ENCODE measurements at regions not wholly inside any gene's neighbourhood (a gene's known extent, or its start where the extent isn't known, plus 50 kb on each side); places are given as distances from the start of the nearest gene placed in this dataset.

DNA sequence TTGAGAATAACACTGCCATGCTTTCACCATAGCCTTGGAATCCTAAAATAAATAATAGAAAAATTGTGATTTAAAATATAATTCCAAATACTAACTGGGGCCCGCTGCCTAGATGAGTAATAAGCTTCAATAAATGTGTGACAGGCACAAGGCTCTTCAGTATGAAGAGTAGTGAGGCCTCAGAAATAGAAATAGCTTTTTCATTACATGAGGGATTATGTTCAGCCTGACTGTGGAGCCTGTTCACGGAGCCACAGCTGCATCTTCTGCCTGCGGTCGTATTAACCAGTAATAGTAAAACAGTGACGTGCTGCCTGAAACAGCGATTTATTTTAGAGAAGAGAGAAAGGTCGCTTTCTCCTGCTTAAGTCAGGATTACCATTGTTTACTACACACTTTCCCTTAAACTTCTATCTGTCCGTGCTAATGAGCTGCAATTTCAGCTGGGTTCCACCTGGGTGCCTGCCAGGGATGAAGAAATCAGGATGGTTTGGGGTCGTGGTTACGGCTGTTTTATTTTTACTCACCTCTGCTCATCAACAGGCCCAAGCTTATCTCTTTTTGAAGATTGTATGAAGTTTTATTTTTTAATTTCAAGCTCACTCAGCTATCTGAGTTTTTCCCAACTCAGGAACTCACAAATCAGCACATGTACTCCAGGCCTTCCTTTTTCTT, 284.9 kb upstream of the WWC1 start:
- Mint-ChIP-seq H3K27me3 (no peaks in the 10 kb centered on the region), H3K36me3 (no peaks in the 10 kb centered on the region), H3K9me3 (no peaks in the 10 kb centered on the region), H3K4me3 (no peak overlapping the region), H3K27ac (no peak overlapping the region), H3K4me1 (no peaks in the 10 kb centered on the region)
- POLR2A ChIA-PET: no interaction called here
- no peak for ATAC-seq (ENCODE audit: low read depth)
- no peak for DNase-seq

- DNase-seq (no peak), ATAC-seq (ENCODE audit: low read depth) (no peak)
- H3K27me3 Mint-ChIP-seq: no peaks in the 10 kb centered on the region
- no peaks in the 10 kb centered on the region for H3K9me3 Mint-ChIP-seq
- no peaks in the 10 kb centered on the region for H3K36me3 Mint-ChIP-seq
- no peak overlapping the region for H3K27ac Mint-ChIP-seq
- POLR2A ChIA-PET: no interaction called here
- no peaks in the 10 kb centered on the region for H3K4me1 Mint-ChIP-seq
- H3K4me3 Mint-ChIP-seq: no peak overlapping the region
Observed at GRCh38 chr5:168007286-168007685, 284.2 kb upstream of the WWC1 start.

DNA sequence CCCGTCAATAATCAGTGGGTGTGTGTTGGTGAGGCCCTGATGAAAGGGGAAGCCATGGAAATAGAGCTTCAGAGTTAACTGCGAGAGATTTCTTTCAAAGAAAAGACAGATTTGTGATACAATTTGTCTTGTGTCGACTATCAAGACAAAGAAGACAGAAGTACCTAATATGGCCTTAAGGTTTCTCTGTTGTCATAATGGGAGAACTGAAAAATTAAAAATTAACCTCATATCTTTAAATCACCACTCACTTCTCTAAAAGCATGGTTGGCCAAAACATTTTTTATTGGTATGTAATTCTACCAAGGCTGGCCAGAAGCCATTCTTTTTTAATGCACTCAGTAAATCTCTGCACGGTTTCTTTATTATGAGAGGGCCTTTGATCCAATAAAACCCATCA, 282.9 kb upstream of the WWC1 start:
- H3K27me3 Mint-ChIP-seq: no peaks in the 10 kb centered on the region
- H3K9me3 Mint-ChIP-seq: no peaks in the 10 kb centered on the region
- no peak overlapping the region for H3K27ac Mint-ChIP-seq
- POLR2A ChIA-PET: no interaction called here
- no peak for DNase-seq
- no peaks in the 10 kb centered on the region for H3K36me3 Mint-ChIP-seq
- no peak overlapping the region for H3K4me3 Mint-ChIP-seq
- no peak for ATAC-seq (ENCODE audit: low read depth)
- no peaks in the 10 kb centered on the region for H3K4me1 Mint-ChIP-seq

- ATAC-seq (ENCODE audit: low read depth): no peak
- Mint-ChIP-seq H3K4me1 (peaks cover 1% of the 10 kb centered on the region), H3K4me3 (no peak overlapping the region), H3K9me3 (no peaks in the 10 kb centered on the region), H3K27me3 (no peaks in the 10 kb centered on the region), H3K27ac (no peak overlapping the region), H3K36me3 (no peaks in the 10 kb centered on the region)
- POLR2A ChIA-PET: no interaction called here
- DNase-seq: no peak
Observed at GRCh38 chr5:168011096-168011495, 280.3 kb upstream of the WWC1 start.

DNA sequence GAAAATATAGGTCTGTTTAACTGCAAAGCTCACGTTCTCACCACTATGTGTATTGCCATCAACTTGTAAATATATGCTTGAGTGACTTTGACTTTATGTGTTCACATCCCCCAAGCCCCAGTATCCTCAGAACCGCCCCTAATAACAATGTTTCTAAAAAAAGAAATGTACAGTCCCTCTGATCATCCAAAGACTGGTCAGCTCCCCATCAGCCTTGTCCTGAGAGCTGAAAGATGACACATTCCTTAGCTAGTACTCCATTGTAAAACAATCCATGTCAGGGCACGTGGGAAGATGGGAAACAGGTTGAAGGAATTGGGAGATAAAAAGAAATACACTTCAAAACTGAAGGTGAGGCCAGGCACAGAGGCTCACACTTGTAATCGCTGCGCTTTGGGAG, 279.4 kb upstream of the WWC1 start:
- Mint-ChIP-seq H3K4me1 (peaks cover 2% of the 10 kb centered on the region), H3K27me3 (no peaks in the 10 kb centered on the region), H3K27ac (no peak overlapping the region), H3K4me3 (no peak overlapping the region), H3K9me3 (no peaks in the 10 kb centered on the region), H3K36me3 (no peaks in the 10 kb centered on the region)
- DNase-seq: no peak
- ATAC-seq (ENCODE audit: low read depth): no peak
- POLR2A ChIA-PET: no interaction called here

GRCh38 chr5:168013546-168013945, 277.9 kb upstream of the WWC1 start:
- Mint-ChIP-seq H3K27me3 (no peaks in the 10 kb centered on the region), H3K27ac (no peak overlapping the region), H3K9me3 (no peaks in the 10 kb centered on the region), H3K4me1 (peaks cover 2% of the 10 kb centered on the region), H3K36me3 (no peaks in the 10 kb centered on the region), H3K4me3 (no peak overlapping the region)
- POLR2A ChIA-PET: no interaction called here
- no peak for ATAC-seq (ENCODE audit: low read depth)
- DNase-seq: no peak

- Mint-ChIP-seq H3K4me1 (peaks cover 2% of the 10 kb centered on the region), H3K4me3 (no peak overlapping the region), H3K27me3 (no peaks in the 10 kb centered on the region), H3K9me3 (no peaks in the 10 kb centered on the region), H3K36me3 (no peaks in the 10 kb centered on the region), H3K27ac (no peak overlapping the region)
- POLR2A ChIA-PET: no interaction called here
- no peak for DNase-seq
- no peak for ATAC-seq (ENCODE audit: low read depth)
Observed at GRCh38 chr5:168014433-168015123, 276.9 kb upstream of the WWC1 start.

GRCh38 chr5:168015506-168015905, 275.9 kb upstream of the WWC1 start:
- Mint-ChIP-seq H3K4me3 (no peak overlapping the region), H3K9me3 (no peaks in the 10 kb centered on the region), H3K27ac (no peak overlapping the region), H3K27me3 (peaks cover 5% of the 10 kb centered on the region), H3K4me1 (peaks cover 2% of the 10 kb centered on the region), H3K36me3 (no peaks in the 10 kb centered on the region)
- DNase-seq: no peak
- ATAC-seq (ENCODE audit: low read depth): no peak
- POLR2A ChIA-PET: no interaction called here

DNA sequence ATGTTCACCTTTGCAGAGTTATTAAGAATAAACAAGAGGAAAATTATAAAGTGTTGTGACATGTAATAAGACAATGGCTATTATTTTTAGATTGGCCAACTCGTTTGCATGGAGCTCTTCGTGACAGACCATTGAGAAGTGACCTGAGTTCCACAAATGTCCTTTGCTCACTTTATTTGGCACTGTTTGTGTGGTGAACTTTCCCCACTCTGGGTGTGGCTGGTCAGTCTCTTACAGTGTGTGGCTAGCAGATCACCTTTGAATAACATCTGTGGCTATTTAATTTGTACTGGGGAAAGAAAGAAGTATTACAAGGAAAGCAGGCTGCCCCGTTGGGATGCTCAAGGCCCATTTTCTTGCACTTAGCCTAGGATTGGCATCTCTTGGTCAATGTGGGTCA, 274.1 kb upstream of the WWC1 start:
- H3K27ac Mint-ChIP-seq: no peak overlapping the region
- no peak for ATAC-seq (ENCODE audit: low read depth)
- H3K4me3 Mint-ChIP-seq: no peak overlapping the region
- no peaks in the 10 kb centered on the region for H3K9me3 Mint-ChIP-seq
- H3K27me3 Mint-ChIP-seq: peaks cover 7% of the 10 kb centered on the region
- no peaks in the 10 kb centered on the region for H3K36me3 Mint-ChIP-seq
- POLR2A ChIA-PET: no interaction called here
- peaks cover 2% of the 10 kb centered on the region for H3K4me1 Mint-ChIP-seq
- DNase-seq: no peak

GRCh38 chr5:168019143-168019542, 272.3 kb upstream of the WWC1 start:
- no peak for ATAC-seq (ENCODE audit: low read depth)
- Mint-ChIP-seq H3K4me1 (peaks cover 2% of the 10 kb centered on the region), H3K27ac (no peak overlapping the region), H3K27me3 (peaks cover 9% of the 10 kb centered on the region), H3K9me3 (no peaks in the 10 kb centered on the region), H3K36me3 (no peaks in the 10 kb centered on the region), H3K4me3 (no peak overlapping the region)
- no peak for DNase-seq
- POLR2A ChIA-PET: no interaction called here

- peaks cover 9% of the 10 kb centered on the region for H3K27me3 Mint-ChIP-seq
- peaks cover 2% of the 10 kb centered on the region for H3K4me1 Mint-ChIP-seq
- no peaks in the 10 kb centered on the region for H3K9me3 Mint-ChIP-seq
- POLR2A ChIA-PET: no interaction called here
- no peak overlapping the region for H3K4me3 Mint-ChIP-seq
- no peak overlapping the region for H3K27ac Mint-ChIP-seq
- ATAC-seq (ENCODE audit: low read depth) (no peak), DNase-seq (no peak)
- no peaks in the 10 kb centered on the region for H3K36me3 Mint-ChIP-seq
Observed at GRCh38 chr5:168020542-168021294, 270.7 kb upstream of the WWC1 start.

GRCh38 chr5:168022446-168023169, 268.8 kb upstream of the WWC1 start:
- H3K4me1 Mint-ChIP-seq: no peaks in the 10 kb centered on the region
- DNase-seq: no peak
- no peaks in the 10 kb centered on the region for H3K36me3 Mint-ChIP-seq
- H3K27ac Mint-ChIP-seq: no peak overlapping the region
- H3K27me3 Mint-ChIP-seq: peaks cover 9% of the 10 kb centered on the region
- H3K9me3 Mint-ChIP-seq: no peaks in the 10 kb centered on the region
- H3K4me3 Mint-ChIP-seq: no peak overlapping the region
- POLR2A ChIA-PET: no interaction called here
- no peak for ATAC-seq (ENCODE audit: low read depth)

- DNase-seq (no peak), ATAC-seq (ENCODE audit: low read depth) (no peak)
- Mint-ChIP-seq H3K27me3 (peaks cover 9% of the 10 kb centered on the region), H3K4me3 (no peak overlapping the region), H3K27ac (no peak overlapping the region), H3K9me3 (no peaks in the 10 kb centered on the region), H3K4me1 (no peaks in the 10 kb centered on the region), H3K36me3 (no peaks in the 10 kb centered on the region)
- POLR2A ChIA-PET: no interaction called here
Observed at GRCh38 chr5:168023191-168023590, 268.3 kb upstream of the WWC1 start.

Measured in activated naive CD8-positive, alpha-beta T cell treated with anti-CD3 and anti-CD28 coated beads, Interleukin-2, amount 10 ng/mL, durations not matched to agents 7 days and 5 days (primary cell).